ENCODE measurements at regions not wholly inside any gene's neighbourhood (a gene's known extent, or its start where the extent isn't known, plus 50 kb on each side); places are given as distances from the start of the nearest gene placed in this dataset.

GRCh38 chr9:25427898-25428297, 250.3 kb downstream of the TUSC1 start:
- WGBS, 3 donors = 70 to 90% (median 85%) methylated on average over 4 of the region's 4 CpGs
- no peak for TF ChIP-seq EP300 (IDR thresholded peaks at IDR 0.05)
- TF ChIP-seq POLR2A (IDR thresholded peaks at IDR 0.05) = no peak
- TF ChIP-seq CTCF (IDR thresholded peaks at IDR 0.05) = no peak
- Histone ChIP-seq H3K9me3 (no peaks in the 10 kb centered on the region), H3K36me3 (no peaks in the 10 kb centered on the region), H3K4me3 (no peak overlapping the region), H3K27me3 (no peaks in the 10 kb centered on the region), H3K4me1 (ENCODE audit: insufficient read depth) (no peaks in the 10 kb centered on the region), H3K27ac (no peak overlapping the region)
- no peak for DNase-seq
- intact Hi-C loops (cut with DNase I) = no loop called here

GRCh38 chr9:25427290-25427689, 251.0 kb downstream of the TUSC1 start:
- H3K27ac ChIP-seq = no peak overlapping the region
- no peaks in the 10 kb centered on the region for H3K9me3 ChIP-seq
- DNase-seq = no peak
- TF ChIP-seq POLR2A (IDR thresholded peaks at IDR 0.05) = no peak
- 58 to 88% (median 75%) methylated on average over 4 of the region's 4 CpGs for WGBS, 3 donors
- H3K4me1 ChIP-seq (ENCODE audit: insufficient read depth) = no peaks in the 10 kb centered on the region
- H3K27me3 ChIP-seq = no peaks in the 10 kb centered on the region
- H3K36me3 ChIP-seq = no peaks in the 10 kb centered on the region
- intact Hi-C loops (cut with DNase I) = no loop called here
- no peak overlapping the region for H3K4me3 ChIP-seq

- no peak overlapping the region for H3K27ac ChIP-seq
- no peak for DNase-seq
- intact Hi-C loops (cut with DNase I) = no loop called here
- WGBS, 3 donors = 61 to 79% (median 72%) methylated on average over 1 of the region's 1 CpG
- no peak overlapping the region for H3K4me3 ChIP-seq
- H3K4me1 ChIP-seq (ENCODE audit: insufficient read depth) = no peaks in the 10 kb centered on the region
- H3K27me3 ChIP-seq = no peaks in the 10 kb centered on the region
- H3K36me3 ChIP-seq = no peaks in the 10 kb centered on the region
- TF ChIP-seq POLR2A (IDR thresholded peaks at IDR 0.05) (no peak), CTCF (IDR thresholded peaks at IDR 0.05) (no peak), EP300 (IDR thresholded peaks at IDR 0.05) (no peak)
- no peaks in the 10 kb centered on the region for H3K9me3 ChIP-seq
These were observed 256.7 kb downstream of the TUSC1 start for GRCh38 chr9:25421560-25421959.

- Histone ChIP-seq H3K4me1 (ENCODE audit: insufficient read depth) (no peaks in the 10 kb centered on the region), H3K9me3 (no peaks in the 10 kb centered on the region), H3K27me3 (no peaks in the 10 kb centered on the region), H3K27ac (no peak overlapping the region), H3K36me3 (no peaks in the 10 kb centered on the region), H3K4me3 (no peak overlapping the region)
- TF ChIP-seq EP300 (IDR thresholded peaks at IDR 0.05) = no peak
- no peak for TF ChIP-seq CTCF (IDR thresholded peaks at IDR 0.05)
- no peak for TF ChIP-seq POLR2A (IDR thresholded peaks at IDR 0.05)
- intact Hi-C loops (cut with DNase I) = no loop called here
- DNase-seq = no peak
These were observed 259.3 kb downstream of the TUSC1 start for GRCh38 chr9:25418974-25419373.

GRCh38 chr9:25415718-25416117, 262.5 kb downstream of the TUSC1 start:
- H3K27me3 ChIP-seq = no peaks in the 10 kb centered on the region
- WGBS, 3 donors = 8 to 30% (median 8%) methylated on average over 1 of the region's 1 CpG
- no peaks in the 10 kb centered on the region for H3K9me3 ChIP-seq
- H3K4me3 ChIP-seq = no peak overlapping the region
- no peak for TF ChIP-seq CTCF (IDR thresholded peaks at IDR 0.05)
- TF ChIP-seq EP300 (IDR thresholded peaks at IDR 0.05) = no peak
- no peak for TF ChIP-seq POLR2A (IDR thresholded peaks at IDR 0.05)
- no peak for DNase-seq
- intact Hi-C loops (cut with DNase I) = no loop called here
- H3K36me3 ChIP-seq = no peaks in the 10 kb centered on the region
- no peak overlapping the region for H3K27ac ChIP-seq
- H3K4me1 ChIP-seq (ENCODE audit: insufficient read depth) = no peaks in the 10 kb centered on the region
